ENCODE measurements at regions not wholly inside any gene's neighbourhood (a gene's known extent, or its start where the extent isn't known, plus 50 kb on each side); places are given as distances from the start of the nearest gene placed in this dataset.

GRCh38 chr9:90175257-90175656 is 467.4 kb downstream of the DIRAS2 start:
- in situ Hi-C loops (cut with MboI; ENCODE audit: low pct_ligation_motif_present in 1 of 4, low pct_unique_long_range_greater_than_20kb in 1 of 4, low sequenced_read_pairs in 3 of 4): no loop called here
- H3K27me3 ChIP-seq: no peaks in the 10 kb centered on the region
- peaks cover 0 to 8% of the 10 kb centered on the region in 2 donors for H3K9me3 ChIP-seq
- TF ChIP-seq EP300 (IDR thresholded peaks at IDR 0.05; ENCODE audit: low read depth): no peak
- no peak for TF ChIP-seq POLR2AphosphoS5 (IDR thresholded peaks at IDR 0.05)
- no peak for TF ChIP-seq POLR2A (IDR thresholded peaks at IDR 0.05)
- no peak for TF ChIP-seq CTCF (IDR thresholded peaks at IDR 0.05)
- DNase-seq: no peak
- 84 to 94% methylated on average over 3 of the region's 3 CpGs for WGBS, 2 donors (ENCODE audit: low coverage in 1 of 2)
- H3K27ac ChIP-seq: no peak overlapping the region
- intact Hi-C loops (cut with DNase I; ENCODE audit: low total_unique reads): no loop called here
- H3K4me1 ChIP-seq: peaks cover 0 to 2% (median 0%) of the 10 kb centered on the region in 4 donors
- H3K4me3 ChIP-seq: no peak overlapping the region
- H3K36me3 ChIP-seq: no peaks in the 10 kb centered on the region

GRCh38 chr9:90175865-90176264 is 466.8 kb downstream of the DIRAS2 start:
- Histone ChIP-seq H3K4me3 (no peak overlapping the region), H3K4me1 (peaks cover 0 to 2% (median 0%) of the 10 kb centered on the region in 4 donors), H3K27ac (no peak overlapping the region), H3K36me3 (no peaks in the 10 kb centered on the region), H3K9me3 (peaks cover 0 to 2% of the 10 kb centered on the region in 2 donors), H3K27me3 (no peaks in the 10 kb centered on the region)
- intact Hi-C loops (cut with DNase I; ENCODE audit: low total_unique reads) (no loop called here), in situ Hi-C loops (cut with MboI; ENCODE audit: low pct_ligation_motif_present in 1 of 4, low pct_unique_long_range_greater_than_20kb in 1 of 4, low sequenced_read_pairs in 3 of 4) (no loop called here)
- 77 to 82% methylated on average over 2 to 4 of the region's 4 CpGs for WGBS, 2 donors (ENCODE audit: low coverage in 1 of 2)
- no peak for DNase-seq
- TF ChIP-seq POLR2AphosphoS5 (IDR thresholded peaks at IDR 0.05) (no peak), EP300 (IDR thresholded peaks at IDR 0.05; ENCODE audit: low read depth) (no peak), POLR2A (IDR thresholded peaks at IDR 0.05) (no peak), CTCF (IDR thresholded peaks at IDR 0.05) (no peak)

- 62 to 72% methylated on average over 2 of the region's 2 CpGs for WGBS, 2 donors (ENCODE audit: low coverage in 1 of 2)
- no peak for TF ChIP-seq POLR2A (IDR thresholded peaks at IDR 0.05)
- TF ChIP-seq EP300 (IDR thresholded peaks at IDR 0.05; ENCODE audit: low read depth): no peak
- TF ChIP-seq POLR2AphosphoS5 (IDR thresholded peaks at IDR 0.05): no peak
- no peak for TF ChIP-seq CTCF (IDR thresholded peaks at IDR 0.05)
- in situ Hi-C loops (cut with MboI; ENCODE audit: low pct_ligation_motif_present in 1 of 4, low pct_unique_long_range_greater_than_20kb in 1 of 4, low sequenced_read_pairs in 3 of 4): no loop called here
These were observed 465.7 kb downstream of the DIRAS2 start for GRCh38 chr9:90176901-90177300.

GRCh38 chr9:90180381-90180780 is 462.2 kb downstream of the DIRAS2 start:
- Histone ChIP-seq H3K27ac (no peak overlapping the region), H3K36me3 (no peaks in the 10 kb centered on the region), H3K27me3 (no peaks in the 10 kb centered on the region), H3K4me3 (no peak overlapping the region), H3K4me1 (peaks cover 0 to 2% (median 0%) of the 10 kb centered on the region in 4 donors), H3K9me3 (no peaks in the 10 kb centered on the region)
- WGBS, 2 donors (ENCODE audit: low coverage in 1 of 2): 62 to 70% methylated on average over 1 of the region's 1 CpG
- in situ Hi-C loops (cut with MboI; ENCODE audit: low pct_ligation_motif_present in 1 of 4, low pct_unique_long_range_greater_than_20kb in 1 of 4, low sequenced_read_pairs in 3 of 4) (no loop called here), intact Hi-C loops (cut with DNase I; ENCODE audit: low total_unique reads) (no loop called here)
- TF ChIP-seq POLR2AphosphoS5 (IDR thresholded peaks at IDR 0.05) (no peak), CTCF (IDR thresholded peaks at IDR 0.05) (no peak), EP300 (IDR thresholded peaks at IDR 0.05; ENCODE audit: low read depth) (no peak), POLR2A (IDR thresholded peaks at IDR 0.05) (no peak)
- no peak for DNase-seq

More at GRCh38 chr9:90176901-90177300, 465.7 kb downstream of the DIRAS2 start:
- Histone ChIP-seq H3K27me3 (no peaks in the 10 kb centered on the region), H3K4me1 (peaks cover 0 to 2% (median 0%) of the 10 kb centered on the region in 4 donors), H3K4me3 (no peak overlapping the region), H3K9me3 (no peaks in the 10 kb centered on the region), H3K27ac (no peak overlapping the region), H3K36me3 (no peaks in the 10 kb centered on the region)
- DNase-seq: no peak
- intact Hi-C loops (cut with DNase I; ENCODE audit: low total_unique reads): no loop called here
